ENCODE measurements at regions not wholly inside any gene's neighbourhood (a gene's known extent, or its start where the extent isn't known, plus 50 kb on each side); places are given as distances from the start of the nearest gene placed in this dataset.

DNA sequence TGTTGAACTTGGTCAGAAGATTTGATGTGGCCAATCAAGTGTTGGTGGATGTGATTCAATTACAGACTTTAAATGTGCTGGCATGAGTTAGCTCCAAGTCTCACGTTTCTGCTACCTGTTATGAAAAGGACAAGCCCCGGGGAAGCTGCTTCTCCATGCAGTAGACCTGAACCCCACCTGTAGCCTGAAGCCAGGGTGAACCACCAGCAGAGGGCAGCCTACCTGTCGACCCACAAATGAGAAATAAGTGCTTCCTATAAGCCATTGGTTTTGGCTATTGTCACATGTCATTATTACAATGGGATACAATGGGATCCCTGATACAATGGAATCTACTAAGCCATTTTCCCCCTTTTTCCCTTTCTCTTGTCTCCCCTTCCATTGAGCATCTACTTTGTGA, 230.2 kb downstream of the PRDM2 start:
- Histone ChIP-seq H2AFZ (ENCODE audit: low read length) (no peak overlapping the region), H3K4me1 (ENCODE audit: insufficient read depth, low read length) (no peaks in the 10 kb centered on the region), H4K20me1 (ENCODE audit: insufficient read depth, low read length) (no peaks in the 10 kb centered on the region), H3K27me3 (ENCODE audit: control insufficient read depth in 1 of 2, insufficient read depth in 2 of 2, low read length in 2 of 2) (peaks cover 0 to 1% of the 10 kb centered on the region in 2 experiments; a peak in 1 of 5 replicates), H3K27ac (ENCODE audit: extremely low read length, insufficient read depth, low read length) (no peak overlapping the region), H3K36me3 (replicated peaks in 1 of 2; ENCODE audit: control insufficient read depth in 1 of 2, insufficient read depth in 2 of 2, low read length in 2 of 2) (no peaks in the 10 kb centered on the region), H3K9ac (ENCODE audit: insufficient read depth, low read depth, low read length) (no peak overlapping the region), H3K4me3 (replicated peaks in 1 of 3; ENCODE audit: insufficient read depth in 1 of 3, low read depth in 2 of 3, low read length in 3 of 3) (no peak overlapping the region), H3K9me3 (ENCODE audit: low read length) (no peaks in the 10 kb centered on the region), H3K4me2 (ENCODE audit: low read depth, low read length) (no peak overlapping the region), H3K79me2 (ENCODE audit: insufficient read depth, low read length) (no peaks in the 10 kb centered on the region)
- intact Hi-C loops (cut with micrococcal nuclease; ENCODE audit: unreplicated experiment) (loop anchor here (1.0 kb wide), 1 partner anchor 30 kb away; no protein-coding TSS in a partner anchor), in situ Hi-C loops (cut with HindIII; ENCODE audit: extremely low pct_ligation_motif_present, low pct_unique_long_range_greater_than_20kb) (no loop called here)
- BruUV-seq (replicated peaks), result no TSS peak
- DNase-seq (ENCODE audit: low spot score) (peak; percentile 9), FAIRE-seq (peak; percentile 49), ATAC-seq (peak; percentile 54; the same call in 2 of the 3 replicates)
- ChIA-PET POLR2A (no interaction called here), CTCF (ENCODE audit: low intra/inter-chr PET ratio, low total read pairs) (interaction anchor here (1.8 kb wide), 1 partner anchor 30 kb away, joined by 10 read pairs; no protein-coding TSS in a partner anchor)
- TF ChIP-seq, protein P1, sequence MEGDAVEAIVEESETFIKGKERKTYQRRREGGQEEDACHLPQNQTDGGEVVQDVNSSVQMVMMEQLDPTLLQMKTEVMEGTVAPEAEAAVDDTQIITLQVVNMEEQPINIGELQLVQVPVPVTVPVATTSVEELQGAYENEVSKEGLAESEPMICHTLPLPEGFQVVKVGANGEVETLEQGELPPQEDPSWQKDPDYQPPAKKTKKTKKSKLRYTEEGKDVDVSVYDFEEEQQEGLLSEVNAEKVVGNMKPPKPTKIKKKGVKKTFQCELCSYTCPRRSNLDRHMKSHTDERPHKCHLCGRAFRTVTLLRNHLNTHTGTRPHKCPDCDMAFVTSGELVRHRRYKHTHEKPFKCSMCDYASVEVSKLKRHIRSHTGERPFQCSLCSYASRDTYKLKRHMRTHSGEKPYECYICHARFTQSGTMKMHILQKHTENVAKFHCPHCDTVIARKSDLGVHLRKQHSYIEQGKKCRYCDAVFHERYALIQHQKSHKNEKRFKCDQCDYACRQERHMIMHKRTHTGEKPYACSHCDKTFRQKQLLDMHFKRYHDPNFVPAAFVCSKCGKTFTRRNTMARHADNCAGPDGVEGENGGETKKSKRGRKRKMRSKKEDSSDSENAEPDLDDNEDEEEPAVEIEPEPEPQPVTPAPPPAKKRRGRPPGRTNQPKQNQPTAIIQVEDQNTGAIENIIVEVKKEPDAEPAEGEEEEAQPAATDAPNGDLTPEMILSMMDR (CRISPR knock-in tag; IDR thresholded peaks at IDR 0.05), result peak; percentile 46
- no peak for TF ChIP-seq RELA (CRISPR knock-in tag; IDR thresholded peaks at IDR 0.05)
- WGBS (ENCODE audit: low lambda C conversion rate), result 6% methylated on average over 3 of the region's 3 CpGs

DNA sequence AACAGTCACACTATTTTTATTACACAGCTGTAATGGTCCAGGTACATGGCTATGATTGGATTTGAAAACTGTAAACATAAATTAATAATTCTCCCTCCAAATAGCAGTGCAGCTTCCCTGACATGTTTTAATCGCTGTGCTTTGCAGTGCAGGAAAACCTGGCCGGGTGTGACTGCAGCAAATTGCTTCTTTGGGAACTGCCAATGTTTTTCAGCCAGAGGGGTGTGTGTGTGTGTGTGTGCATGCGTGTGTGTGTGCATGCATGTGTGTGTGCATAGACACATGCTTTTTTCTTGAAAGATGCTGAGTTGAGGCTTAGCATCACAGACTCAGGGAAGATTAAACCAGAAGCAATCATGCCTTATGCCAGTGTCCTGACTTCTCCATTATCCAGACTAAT, 231.2 kb downstream of the PRDM2 start:
- FAIRE-seq, result no peak
- ChIA-PET CTCF (ENCODE audit: low intra/inter-chr PET ratio, low total read pairs) (interaction anchor here (1.8 kb wide), 1 partner anchor 29 kb away, joined by 10 read pairs; no protein-coding TSS in a partner anchor), POLR2A (no interaction called here)
- DNase-seq (ENCODE audit: low spot score), result no peak
- no peaks in the 10 kb centered on the region for H3K36me3 ChIP-seq (replicated peaks in 1 of 2; ENCODE audit: control insufficient read depth in 1 of 2, insufficient read depth in 2 of 2, low read length in 2 of 2)
- no peak for ATAC-seq
- H3K4me2 ChIP-seq (ENCODE audit: low read depth, low read length), result no peak overlapping the region
- no peaks in the 10 kb centered on the region for H4K20me1 ChIP-seq (ENCODE audit: insufficient read depth, low read length)
- no peak overlapping the region for H3K27ac ChIP-seq (ENCODE audit: extremely low read length, insufficient read depth, low read length)
- intact Hi-C loops (cut with micrococcal nuclease; ENCODE audit: unreplicated experiment), result no loop called here
- H3K9ac ChIP-seq (ENCODE audit: insufficient read depth, low read depth, low read length), result no peak overlapping the region
- 4% methylated on average over 3 of the region's 3 CpGs for WGBS (ENCODE audit: low lambda C conversion rate)
- no TSS peak for BruUV-seq (replicated peaks)
- H3K4me3 ChIP-seq (replicated peaks in 1 of 3; ENCODE audit: insufficient read depth in 1 of 3, low read depth in 2 of 3, low read length in 3 of 3), result no peak overlapping the region
- H3K27me3 ChIP-seq (ENCODE audit: control insufficient read depth in 1 of 2, insufficient read depth in 2 of 2, low read length in 2 of 2), result no peaks in the 10 kb centered on the region
- in situ Hi-C loops (cut with HindIII; ENCODE audit: extremely low pct_ligation_motif_present, low pct_unique_long_range_greater_than_20kb), result no loop called here
- no peaks in the 10 kb centered on the region for H3K4me1 ChIP-seq (ENCODE audit: insufficient read depth, low read length)
- H2AFZ ChIP-seq (ENCODE audit: low read length), result no peak overlapping the region
- no peaks in the 10 kb centered on the region for H3K79me2 ChIP-seq (ENCODE audit: insufficient read depth, low read length)
- no peaks in the 10 kb centered on the region for H3K9me3 ChIP-seq (ENCODE audit: low read length)
- TF ChIP-seq YEATS2 (CRISPR knock-in tag; IDR thresholded peaks at IDR 0.05; ENCODE audit: borderline replicate concordance) (no peak), ZNF570 (CRISPR knock-in tag; IDR thresholded peaks at IDR 0.05; ENCODE audit: borderline replicate concordance) (no peak), CC2D1A (CRISPR knock-in tag; IDR thresholded peaks at IDR 0.05) (no peak), ZBTB38 (CRISPR knock-in tag; IDR thresholded peaks at IDR 0.05) (no peak), ZNF841 (CRISPR knock-in tag; IDR thresholded peaks at IDR 0.05; ENCODE audit: borderline replicate concordance) (no peak), FLYWCH1 (CRISPR knock-in tag; IDR thresholded peaks at IDR 0.05) (no peak), NR3C1 (CRISPR knock-in tag; IDR thresholded peaks at IDR 0.05) (no peak)
- TF ChIP-seq, protein P2, sequence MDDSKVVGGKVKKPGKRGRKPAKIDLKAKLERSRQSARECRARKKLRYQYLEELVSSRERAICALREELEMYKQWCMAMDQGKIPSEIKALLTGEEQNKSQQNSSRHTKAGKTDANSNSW (CRISPR knock-in tag; IDR thresholded peaks at IDR 0.05; ENCODE audit: borderline replicate concordance), result no peak
- TF ChIP-seq, protein P3, sequence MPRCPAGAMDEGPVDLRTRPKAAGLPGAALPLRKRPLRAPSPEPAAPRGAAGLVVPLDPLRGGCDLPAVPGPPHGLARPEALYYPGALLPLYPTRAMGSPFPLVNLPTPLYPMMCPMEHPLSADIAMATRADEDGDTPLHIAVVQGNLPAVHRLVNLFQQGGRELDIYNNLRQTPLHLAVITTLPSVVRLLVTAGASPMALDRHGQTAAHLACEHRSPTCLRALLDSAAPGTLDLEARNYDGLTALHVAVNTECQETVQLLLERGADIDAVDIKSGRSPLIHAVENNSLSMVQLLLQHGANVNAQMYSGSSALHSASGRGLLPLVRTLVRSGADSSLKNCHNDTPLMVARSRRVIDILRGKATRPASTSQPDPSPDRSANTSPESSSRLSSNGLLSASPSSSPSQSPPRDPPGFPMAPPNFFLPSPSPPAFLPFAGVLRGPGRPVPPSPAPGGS (CRISPR knock-in tag; IDR thresholded peaks at IDR 0.05), result no peak
- TF ChIP-seq, protein P4, sequence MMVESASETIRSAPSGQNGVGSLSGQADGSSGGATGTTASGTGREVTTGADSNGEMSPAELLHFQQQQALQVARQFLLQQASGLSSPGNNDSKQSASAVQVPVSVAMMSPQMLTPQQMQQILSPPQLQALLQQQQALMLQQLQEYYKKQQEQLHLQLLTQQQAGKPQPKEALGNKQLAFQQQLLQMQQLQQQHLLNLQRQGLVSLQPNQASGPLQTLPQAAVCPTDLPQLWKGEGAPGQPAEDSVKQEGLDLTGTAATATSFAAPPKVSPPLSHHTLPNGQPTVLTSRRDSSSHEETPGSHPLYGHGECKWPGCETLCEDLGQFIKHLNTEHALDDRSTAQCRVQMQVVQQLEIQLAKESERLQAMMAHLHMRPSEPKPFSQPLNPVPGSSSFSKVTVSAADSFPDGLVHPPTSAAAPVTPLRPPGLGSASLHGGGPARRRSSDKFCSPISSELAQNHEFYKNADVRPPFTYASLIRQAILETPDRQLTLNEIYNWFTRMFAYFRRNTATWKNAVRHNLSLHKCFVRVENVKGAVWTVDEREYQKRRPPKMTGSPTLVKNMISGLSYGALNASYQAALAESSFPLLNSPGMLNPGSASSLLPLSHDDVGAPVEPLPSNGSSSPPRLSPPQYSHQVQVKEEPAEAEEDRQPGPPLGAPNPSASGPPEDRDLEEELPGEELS (CRISPR knock-in tag; IDR thresholded peaks at IDR 0.05), result no peak
